Myocyte (in vitro differentiated cells): ENCODE measurements at regions not wholly inside any gene's neighbourhood (a gene's known extent, or its start where the extent isn't known, plus 50 kb on each side); places are given as distances from the start of the nearest gene placed in this dataset.
"Not testable (repeated sequence)": the region's sequence is repeated elsewhere in the genome, so short reads cannot be mapped to it uniquely, and the experiment has no call there.

Experiments
- DNase-seq: peaks from one replicate; pipeline ENCODE4 v3.0.0-alpha.2; 2012; ENCODE audit warnings: low read depth

GRCh38 chr2:133624551-133624950, 56.3 kb upstream of the NCKAP5 start:
- DNase-seq: no peak

- DNase-seq: no peak
These were observed 59.5 kb upstream of the NCKAP5 start for GRCh38 chr2:133627741-133628140.

- no peak for DNase-seq
These were observed 65.0 kb upstream of the NCKAP5 start for GRCh38 chr2:133633309-133633708.

GRCh38 chr2:133633881-133634409, 65.7 kb upstream of the NCKAP5 start:
- peak; percentile 10 for DNase-seq

- DNase-seq: no peak
These were observed 66.9 kb upstream of the NCKAP5 start for GRCh38 chr2:133635131-133635530.

GRCh38 chr2:133636287-133636686, 68.0 kb upstream of the NCKAP5 start:
- DNase-seq: no peak

- no peak for DNase-seq
These were observed 71.8 kb upstream of the NCKAP5 start for GRCh38 chr2:133640103-133640502.

GRCh38 chr2:133641497-133641896, 73.2 kb upstream of the NCKAP5 start:
- no peak for DNase-seq

GRCh38 chr2:133641942-133642725, 73.9 kb upstream of the NCKAP5 start:
- no peak for DNase-seq

GRCh38 chr2:133642791-133643191, 74.5 kb upstream of the NCKAP5 start:
- DNase-seq: peak; percentile 14

- DNase-seq: no peak
These were observed 75.6 kb upstream of the NCKAP5 start for GRCh38 chr2:133643863-133644262.

- no peak for DNase-seq
These were observed 76.6 kb upstream of the NCKAP5 start for GRCh38 chr2:133644846-133645245.

- not testable (repeated sequence) for DNase-seq
These were observed 79.1 kb upstream of the NCKAP5 start for GRCh38 chr2:133647386-133647785.

GRCh38 chr2:133651861-133652260, 83.6 kb upstream of the NCKAP5 start:
- no peak for DNase-seq

GRCh38 chr2:133652398-133652797, 84.1 kb upstream of the NCKAP5 start:
- DNase-seq: no peak

- no peak for DNase-seq
These were observed 84.8 kb upstream of the NCKAP5 start for GRCh38 chr2:133653056-133653455.

- no peak for DNase-seq
These were observed 86.7 kb upstream of the NCKAP5 start for GRCh38 chr2:133654949-133655348.

- no peak for DNase-seq
These were observed 87.3 kb upstream of the NCKAP5 start for GRCh38 chr2:133655610-133656009.

GRCh38 chr2:133657591-133657990, 89.3 kb upstream of the NCKAP5 start:
- no peak for DNase-seq

- DNase-seq: no peak
These were observed 90.0 kb upstream of the NCKAP5 start for GRCh38 chr2:133658020-133658903.

- DNase-seq: no peak
These were observed 92.2 kb upstream of the NCKAP5 start for GRCh38 chr2:133660510-133660909.

GRCh38 chr2:133661392-133661791, 93.1 kb upstream of the NCKAP5 start:
- DNase-seq: no peak
